ENCODE measurements at regions not wholly inside any gene's neighbourhood (a gene's known extent, or its start where the extent isn't known, plus 50 kb on each side); places are given as distances from the start of the nearest gene placed in this dataset.
"Not testable (repeated sequence)": the region's sequence is repeated elsewhere in the genome, so short reads cannot be mapped to it uniquely, and the experiment has no call there.

GRCh38 chr15:63434576-63435186, 53.0 kb upstream of the CA12 start:
- DNase-seq = no peak

- DNase-seq = no peak
Observed at GRCh38 chr15:63435204-63435820, 53.7 kb upstream of the CA12 start.

- no peak for DNase-seq
Observed at GRCh38 chr15:63436341-63436740, 54.7 kb upstream of the CA12 start.

GRCh38 chr15:63436872-63437375, 55.3 kb upstream of the CA12 start:
- DNase-seq = peak; percentile 71

- no peak for DNase-seq
Observed at GRCh38 chr15:63439536-63440264, 58.1 kb upstream of the CA12 start.

GRCh38 chr15:63440265-63440648, 58.6 kb upstream of the CA12 start:
- no peak for DNase-seq

GRCh38 chr15:63440756-63441155, 59.1 kb upstream of the CA12 start:
- DNase-seq = no peak

GRCh38 chr15:63441266-63441665, 59.6 kb upstream of the CA12 start:
- DNase-seq = no peak

- DNase-seq = no peak
Observed at GRCh38 chr15:63442080-63442479, 60.4 kb upstream of the CA12 start.

- DNase-seq = no peak
Observed at GRCh38 chr15:63444611-63445010, 59.8 kb upstream of the USP3 start.

- peak; percentile 59 for DNase-seq
Observed at GRCh38 chr15:63446255-63446654, 58.1 kb upstream of the USP3 start.

- no peak for DNase-seq
Observed at GRCh38 chr15:63447017-63447676, 57.2 kb upstream of the USP3 start.

GRCh38 chr15:63448266-63448665, 56.1 kb upstream of the USP3 start:
- no peak for DNase-seq

GRCh38 chr15:63448872-63449555, 55.4 kb upstream of the USP3 start:
- DNase-seq = not testable (repeated sequence)

GRCh38 chr15:63449731-63450130, 54.7 kb upstream of the USP3 start:
- DNase-seq = no peak

GRCh38 chr15:63450884-63451225, 53.5 kb upstream of the USP3 start:
- DNase-seq = no peak

GRCh38 chr15:63451671-63452315, 52.6 kb upstream of the USP3 start:
- no peak for DNase-seq

- no peak for DNase-seq
Observed at GRCh38 chr15:63452552-63453136, 51.7 kb upstream of the USP3 start.

- DNase-seq = no peak
Observed at GRCh38 chr15:63453186-63453905, 51.0 kb upstream of the USP3 start.

GRCh38 chr15:63454503-63455211, 49.7 kb upstream of the USP3 start:
- DNase-seq = no peak

Measured in CD4-positive, alpha-beta T cell treated with Interleukin-17A for 1 hour (primary cell).